Endothelial cell of umbilical vein (primary cell): ENCODE measurements at regions not wholly inside any gene's neighbourhood (a gene's known extent, or its start where the extent isn't known, plus 50 kb on each side); places are given as distances from the start of the nearest gene placed in this dataset.

ENCODE experiments used
- BruUV-seq: library from RNA; stranded (reverse); fragments of 400-500 nt; replicated peaks from 2 replicates; lab custom pipeline; 2021; lab: Mats Ljungman, UMichigan
- CTCF ChIA-PET: fragments of 300-600, 350-600 bp; sonication (Branson Sonifier 250); formaldehyde crosslinking; loops from one replicate; lab custom pipeline; 2021; ENCODE audit warnings: antibody characterized with exemption, inconsistent platforms; lab: Charles Lee
- POLR2A ChIA-PET: fragments of 300-600, 350-600 bp; sonication (Branson Sonifier 250); formaldehyde crosslinking; loops from one replicate; lab custom pipeline; 2021; ENCODE audit warnings: antibody characterized with exemption, inconsistent platforms; lab: Charles Lee
- DNase-seq: peaks from one replicate; pipeline ENCODE4 v3.0.0-alpha.2; 2011; ENCODE audit warnings: low read depth, low spot score
- FAIRE-seq: peaks from 2 replicates; lab custom pipeline; 2011; peaks lifted over from hg19 to GRCh38; lab: Jason Lieb, UNC
- H2AFZ ChIP-seq: 2 replicates; pipeline ENCODE4 v1.6.0; 2012; ENCODE audit warnings: low read depth, low read length, control low read depth, inconsistent platforms
- H3K27ac ChIP-seq: 2 replicates; pipeline ENCODE4 v1.5.1; 2011; ENCODE audit warnings: low read depth, mild to moderate bottlenecking, control low read depth, low read length, moderate library complexity; ENCODE audit not compliant: insufficient read depth
- H3K27me3 ChIP-seq, 2 experiments: 2 replicates each; pipeline versions ENCODE4 v1.6.0 to v1.6.1; 2011; ENCODE audit warnings: low read length in 2 of 2, mixed read lengths in 1 of 2; ENCODE audit not compliant: control insufficient read depth in 2 of 2, insufficient read depth in 2 of 2
- H3K36me3 ChIP-seq, 2 experiments: 2 replicates in 1 of 2; 3 replicates in 1 of 2; pipeline ENCODE4 v1.5.1; 2011; ENCODE audit warnings: low read length in 2 of 2, mild to moderate bottlenecking in 1 of 2, moderate library complexity in 1 of 2; ENCODE audit not compliant: control insufficient read depth in 2 of 2, insufficient read depth in 2 of 2; ENCODE audit errors: extremely low read depth in 1 of 2
- H3K4me1 ChIP-seq: 3 replicates; pipeline ENCODE4 v1.5.1; 2011; ENCODE audit warnings: mild to moderate bottlenecking, low read length; ENCODE audit not compliant: control insufficient read depth, insufficient read depth; ENCODE audit errors: extremely low read depth
- H3K4me2 ChIP-seq: 2 replicates; pipeline ENCODE4 v1.6.1; 2011; ENCODE audit warnings: low read length, control low read depth, mixed read lengths; ENCODE audit not compliant: insufficient read depth
- H3K4me3 ChIP-seq, 3 experiments: fragments of 200-600 bp in 1 of 3; sonication (generic), shearing (Covaris generic) in 1 of 3; replicated peaks in 1 of 3; 2 replicates each; pipeline ENCODE4 v1.5.1; 2011 to 2016; ENCODE audit warnings: control low read depth in 3 of 3, low read length in 3 of 3, mild to moderate bottlenecking in 2 of 3, inconsistent platforms in 1 of 3, low read depth in 1 of 3, moderate library complexity in 1 of 3; ENCODE audit not compliant: insufficient read depth in 1 of 3
- H3K79me2 ChIP-seq: 2 replicates; pipeline ENCODE4 v1.6.0; 2012; ENCODE audit warnings: low read length, inconsistent platforms; ENCODE audit not compliant: control insufficient read depth, insufficient read depth
- H3K9ac ChIP-seq: replicated peaks from 2 replicates; pipeline ENCODE3; 2011; ENCODE audit warnings: low read length, control low read depth; ENCODE audit not compliant: insufficient read depth; ENCODE audit errors: extremely low read depth
- H3K9me1 ChIP-seq: replicated peaks from 3 replicates; pipeline ENCODE4 v1.6.0; 2011; ENCODE audit warnings: mild to moderate bottlenecking, low read length; ENCODE audit not compliant: control insufficient read depth, insufficient read depth; ENCODE audit errors: extremely low read depth
- H3K9me3 ChIP-seq: replicated peaks from 2 replicates; pipeline ENCODE4 v1.5.1; 2012; ENCODE audit warnings: low read length, inconsistent platforms; ENCODE audit not compliant: control insufficient read depth, insufficient read depth
- H4K20me1 ChIP-seq: replicated peaks from 2 replicates; pipeline ENCODE3; 2011; ENCODE audit warnings: mild to moderate bottlenecking, low read length; ENCODE audit not compliant: control insufficient read depth, insufficient read depth; ENCODE audit errors: extremely low read depth
- EZH2 ChIP-seq: IDR thresholded peaks from 2 replicates; pipeline ENCODE4 v1.6.1; 2012; ENCODE audit warnings: borderline replicate concordance, low read depth, mild to moderate bottlenecking, moderate library complexity, low read length, inconsistent platforms; ENCODE audit not compliant: severe bottlenecking
- FOS ChIP-seq: IDR thresholded peaks from 2 replicates; pipeline ENCODE4 v1.6.1; 2011; ENCODE audit warnings: mild to moderate bottlenecking, low read length, moderate library complexity, borderline replicate concordance; ENCODE audit not compliant: insufficient read depth
- GATA2 ChIP-seq: IDR thresholded peaks from 2 replicates; pipeline ENCODE4 v1.7.0; 2011; ENCODE audit warnings: low read depth, mild to moderate bottlenecking, moderate library complexity, mixed read lengths, low read length; ENCODE audit not compliant: insufficient read length, insufficient read depth
- JUN ChIP-seq: IDR thresholded peaks from 2 replicates; pipeline ENCODE4 v1.6.1; 2011; ENCODE audit warnings: borderline replicate concordance, low read depth; ENCODE audit not compliant: insufficient read length, insufficient read depth
- MYC ChIP-seq: IDR thresholded peaks from one replicate; pipeline ENCODE4 v1.6.1; 2011; ENCODE audit warnings: mild to moderate bottlenecking, low read depth, low read length
- POLR2A ChIP-seq: IDR thresholded peaks from 2 replicates; pipeline ENCODE4 v1.6.1; 2012; ENCODE audit warnings: low read depth, mild to moderate bottlenecking, control low read depth, low read length
- POLR2AphosphoS5 ChIP-seq: IDR thresholded peaks from 2 replicates; pipeline ENCODE4 v1.6.1; 2012; ENCODE audit warnings: low read depth, mild to moderate bottlenecking, control low read depth, low read length, moderate library complexity; ENCODE audit not compliant: insufficient read depth
- dilution Hi-C: fragments of 300-500 bp; cut with MboI; formaldehyde crosslinking; loops from one replicate; pipeline ENCODE4 v1.15.0; 2019; ENCODE audit warnings: low sequenced_read_pairs; ENCODE audit not compliant: extremely low pct_ligation_motif_present
- intact Hi-C: fragments of 100-400 bp; cut with micrococcal nuclease; formaldehyde crosslinking; loops from one replicate; pipeline ENCODE4 v1.10.0; 2022
- TF ChIP-seq, protein P1 (sequence below), 2 donors: IDR thresholded peaks; 1 replicate in 1 of 2; 2 replicates in 1 of 2; pipeline ENCODE4 v1.5.1; 2011; ENCODE audit warnings: low read length in 2 of 2, mild to moderate bottlenecking in 2 of 2, moderate library complexity in 2 of 2, control low read depth in 1 of 2, inconsistent platforms in 1 of 2, low read depth in 1 of 2; ENCODE audit not compliant: insufficient read depth in 1 of 2; ENCODE audit errors: extremely low read depth in 1 of 2
- TF ChIP-seq, protein P2 (sequence below): IDR thresholded peaks from 2 replicates; pipeline ENCODE4 v1.6.1; 2011; ENCODE audit not compliant: insufficient read depth, insufficient read length

DNA sequence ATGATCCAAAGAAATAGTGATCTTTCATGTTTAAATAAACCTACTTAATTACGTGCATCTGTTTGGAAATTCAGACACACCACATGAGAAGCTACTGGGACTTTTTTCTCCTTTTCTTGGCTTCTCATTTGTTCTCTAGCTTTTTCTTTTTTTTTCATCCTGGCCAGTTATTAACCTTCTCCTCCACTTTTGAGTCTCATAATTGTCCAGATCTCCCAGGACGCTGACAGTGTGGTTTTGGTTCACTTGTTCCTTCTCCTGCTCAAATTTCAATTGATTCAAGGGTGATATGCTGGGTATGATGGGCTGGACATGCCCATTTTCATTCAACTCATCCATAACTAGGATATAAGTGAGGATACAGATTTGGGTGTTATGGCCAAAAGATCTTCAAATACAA, 152.3 kb downstream of the TM9SF2 start:
- H2AFZ ChIP-seq: no peak overlapping the region
- BruUV-seq: no TSS peak
- TF ChIP-seq GATA2 (no peak), POLR2AphosphoS5 (no peak)
- peaks cover 9% of the 10 kb centered on the region for H3K4me1 ChIP-seq
- no peak overlapping the region for H3K4me3 ChIP-seq
- H3K36me3 ChIP-seq: no peaks in the 10 kb centered on the region
- CTCF ChIA-PET: no interaction called here
- H4K20me1 ChIP-seq: no peaks in the 10 kb centered on the region
- no peaks in the 10 kb centered on the region for H3K9me3 ChIP-seq
- FAIRE-seq: no peak
- H3K27me3 ChIP-seq: peaks cover 2 to 9% of the 10 kb centered on the region in 2 experiments
- dilution Hi-C loops (no loop called here), intact Hi-C loops (loop anchor here (10.0 kb wide), 1 partner anchor 311 kb away; no protein-coding TSS in a partner anchor)
- no peak overlapping the region for H3K27ac ChIP-seq
- no peak overlapping the region for H3K9ac ChIP-seq
- H3K9me1 ChIP-seq: no peaks in the 10 kb centered on the region
- POLR2A ChIA-PET: no interaction called here
- no peak overlapping the region for H3K4me2 ChIP-seq
- no peaks in the 10 kb centered on the region for H3K79me2 ChIP-seq
- DNase-seq: no peak

DNA sequence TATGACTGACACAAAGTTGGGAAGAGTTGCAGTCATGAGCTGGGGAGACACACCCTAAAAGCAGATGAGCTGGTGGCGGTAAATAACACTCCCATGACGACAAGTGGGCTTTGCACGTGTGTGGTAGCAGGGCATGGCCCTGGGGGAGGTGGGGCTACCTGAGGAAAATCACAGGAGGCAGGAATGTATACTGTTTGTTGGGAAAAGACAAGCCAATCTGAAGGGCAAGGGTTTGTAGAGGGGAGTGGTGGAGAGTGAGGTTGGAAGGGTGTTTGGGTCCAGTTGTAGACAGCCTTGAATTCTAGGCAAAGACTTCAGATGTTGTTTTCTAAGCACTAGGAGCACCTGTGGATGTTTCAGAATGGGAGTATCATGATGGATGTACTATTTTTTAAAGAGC, 151.6 kb downstream of the TM9SF2 start:
- CTCF ChIA-PET: no interaction called here
- intact Hi-C loops: loop anchor here (10.0 kb wide), 1 partner anchor 312 kb away; no protein-coding TSS in a partner anchor

More for the DNA sequence above, 151.6 kb downstream of the TM9SF2 start:
- Histone ChIP-seq H2AFZ (no peak overlapping the region), H3K9me3 (no peaks in the 10 kb centered on the region), H3K27ac (no peak overlapping the region), H3K4me1 (peaks cover 4% of the 10 kb centered on the region), H3K79me2 (no peaks in the 10 kb centered on the region), H3K36me3 (no peaks in the 10 kb centered on the region), H3K4me3 (no peak overlapping the region), H3K9me1 (no peaks in the 10 kb centered on the region), H3K9ac (no peak overlapping the region), H3K27me3 (peaks cover 2 to 9% of the 10 kb centered on the region in 2 experiments), H3K4me2 (no peak overlapping the region), H4K20me1 (no peaks in the 10 kb centered on the region)
- TF ChIP-seq EZH2 (no peak), GATA2 (no peak), POLR2AphosphoS5 (no peak), FOS (no peak), MYC (no peak), POLR2A (no peak), JUN (no peak)
- TF ChIP-seq, protein P1, sequence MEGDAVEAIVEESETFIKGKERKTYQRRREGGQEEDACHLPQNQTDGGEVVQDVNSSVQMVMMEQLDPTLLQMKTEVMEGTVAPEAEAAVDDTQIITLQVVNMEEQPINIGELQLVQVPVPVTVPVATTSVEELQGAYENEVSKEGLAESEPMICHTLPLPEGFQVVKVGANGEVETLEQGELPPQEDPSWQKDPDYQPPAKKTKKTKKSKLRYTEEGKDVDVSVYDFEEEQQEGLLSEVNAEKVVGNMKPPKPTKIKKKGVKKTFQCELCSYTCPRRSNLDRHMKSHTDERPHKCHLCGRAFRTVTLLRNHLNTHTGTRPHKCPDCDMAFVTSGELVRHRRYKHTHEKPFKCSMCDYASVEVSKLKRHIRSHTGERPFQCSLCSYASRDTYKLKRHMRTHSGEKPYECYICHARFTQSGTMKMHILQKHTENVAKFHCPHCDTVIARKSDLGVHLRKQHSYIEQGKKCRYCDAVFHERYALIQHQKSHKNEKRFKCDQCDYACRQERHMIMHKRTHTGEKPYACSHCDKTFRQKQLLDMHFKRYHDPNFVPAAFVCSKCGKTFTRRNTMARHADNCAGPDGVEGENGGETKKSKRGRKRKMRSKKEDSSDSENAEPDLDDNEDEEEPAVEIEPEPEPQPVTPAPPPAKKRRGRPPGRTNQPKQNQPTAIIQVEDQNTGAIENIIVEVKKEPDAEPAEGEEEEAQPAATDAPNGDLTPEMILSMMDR (IDR thresholded peaks at IDR 0.05; ENCODE audit: extremely low read depth in 1 of 2, insufficient read depth in 1 of 2, low read depth in 1 of 2, low read length in 2 of 2): no peak
- TF ChIP-seq, protein P2, sequence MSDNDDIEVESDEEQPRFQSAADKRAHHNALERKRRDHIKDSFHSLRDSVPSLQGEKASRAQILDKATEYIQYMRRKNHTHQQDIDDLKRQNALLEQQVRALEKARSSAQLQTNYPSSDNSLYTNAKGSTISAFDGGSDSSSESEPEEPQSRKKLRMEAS: no peak
- dilution Hi-C loops: no loop called here
- DNase-seq (no peak), FAIRE-seq (no peak)
- no TSS peak for BruUV-seq
- POLR2A ChIA-PET: no interaction called here
